ENCODE measurements at regions not wholly inside any gene's neighbourhood (a gene's known extent, or its start where the extent isn't known, plus 50 kb on each side); places are given as distances from the start of the nearest gene placed in this dataset.

GRCh38 chr6:134511984-134512683 is 194.2 kb upstream of the SGK1 start:
- TF ChIP-seq CTCF (IDR thresholded peaks at IDR 0.05; ENCODE audit: low read depth, low read length, missing control alignments), result no peak
- no peak overlapping the region for H3K4me3 ChIP-seq (replicated peaks; ENCODE audit: low read depth, low read length)
- no peak for DNase-seq (ENCODE audit: extremely low read depth, low read depth)

DNA sequence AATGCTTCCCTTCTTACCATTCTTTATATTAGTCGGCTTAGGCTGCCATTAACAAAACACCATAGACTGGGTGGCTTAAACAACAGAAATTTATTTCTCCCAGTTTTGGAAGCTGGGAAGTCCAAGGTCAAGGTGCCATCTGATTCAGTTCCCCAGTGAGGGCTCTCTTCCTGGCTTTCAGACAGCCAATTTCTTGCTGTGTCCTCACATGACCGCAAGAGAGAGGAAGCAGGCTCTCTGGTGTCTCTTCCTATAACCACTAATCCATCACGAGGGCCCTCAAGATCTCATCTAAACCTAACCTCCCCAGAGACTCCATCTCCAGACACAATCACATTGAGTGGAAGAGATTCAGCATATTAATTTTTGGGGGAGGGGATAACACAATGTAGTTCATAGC is 193.0 kb upstream of the SGK1 start:
- TF ChIP-seq CTCF (IDR thresholded peaks at IDR 0.05; ENCODE audit: low read depth, low read length, missing control alignments), result no peak
- no peak overlapping the region for H3K4me3 ChIP-seq (replicated peaks; ENCODE audit: low read depth, low read length)
- DNase-seq (ENCODE audit: extremely low read depth, low read depth), result no peak

DNA sequence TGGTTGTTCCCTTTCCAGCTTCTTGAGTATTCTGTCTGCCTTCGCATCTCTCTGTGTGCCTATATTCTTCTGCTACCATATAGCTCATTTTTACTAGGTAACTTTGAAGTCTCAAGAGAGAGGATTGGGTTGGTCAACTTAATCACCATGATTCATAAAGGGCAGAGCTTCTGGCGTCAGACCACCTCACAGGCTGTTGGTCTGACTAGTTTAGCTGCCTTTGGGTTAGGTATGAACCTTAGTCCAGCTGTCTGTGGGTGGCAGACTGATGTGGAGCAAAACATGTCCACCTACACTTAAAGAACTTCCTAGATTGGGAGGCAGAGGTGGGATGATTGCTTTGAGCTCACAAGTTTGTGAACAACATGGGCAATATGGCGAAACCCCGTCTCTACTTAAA is 192.2 kb upstream of the SGK1 start:
- H3K4me3 ChIP-seq (replicated peaks; ENCODE audit: low read depth, low read length), result no peak overlapping the region
- TF ChIP-seq CTCF (IDR thresholded peaks at IDR 0.05; ENCODE audit: low read depth, low read length, missing control alignments), result no peak
- no peak for DNase-seq (ENCODE audit: extremely low read depth, low read depth)

- no peak for DNase-seq (ENCODE audit: extremely low read depth, low read depth)
- no peak for TF ChIP-seq CTCF (IDR thresholded peaks at IDR 0.05; ENCODE audit: low read depth, low read length, missing control alignments)
- H3K4me3 ChIP-seq (replicated peaks; ENCODE audit: low read depth, low read length), result no peak overlapping the region
Observed at GRCh38 chr6:134508862-134509498, 191.1 kb upstream of the SGK1 start.

DNA sequence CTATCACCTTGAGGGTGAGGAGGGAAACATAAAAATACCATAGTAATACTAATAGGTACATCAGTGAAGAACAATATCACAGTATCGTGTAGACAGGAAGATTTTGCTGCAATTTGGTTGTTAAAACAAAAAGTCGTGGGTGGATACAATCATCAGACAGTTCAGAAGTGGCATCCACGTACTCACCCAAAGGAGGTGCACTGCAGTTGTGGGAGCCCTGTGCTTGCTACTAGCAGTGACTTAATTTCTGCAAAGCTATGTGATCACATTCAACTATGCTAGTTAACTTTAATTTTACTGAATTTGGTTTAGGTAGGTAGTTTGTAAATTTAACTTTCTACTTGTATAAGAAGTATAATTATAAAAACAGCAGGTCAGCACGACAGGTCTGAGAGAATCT is 188.2 kb upstream of the SGK1 start:
- no peak for DNase-seq (ENCODE audit: extremely low read depth, low read depth)
- H3K4me3 ChIP-seq (replicated peaks; ENCODE audit: low read depth, low read length), result no peak overlapping the region
- no peak for TF ChIP-seq CTCF (IDR thresholded peaks at IDR 0.05; ENCODE audit: low read depth, low read length, missing control alignments)

DNA sequence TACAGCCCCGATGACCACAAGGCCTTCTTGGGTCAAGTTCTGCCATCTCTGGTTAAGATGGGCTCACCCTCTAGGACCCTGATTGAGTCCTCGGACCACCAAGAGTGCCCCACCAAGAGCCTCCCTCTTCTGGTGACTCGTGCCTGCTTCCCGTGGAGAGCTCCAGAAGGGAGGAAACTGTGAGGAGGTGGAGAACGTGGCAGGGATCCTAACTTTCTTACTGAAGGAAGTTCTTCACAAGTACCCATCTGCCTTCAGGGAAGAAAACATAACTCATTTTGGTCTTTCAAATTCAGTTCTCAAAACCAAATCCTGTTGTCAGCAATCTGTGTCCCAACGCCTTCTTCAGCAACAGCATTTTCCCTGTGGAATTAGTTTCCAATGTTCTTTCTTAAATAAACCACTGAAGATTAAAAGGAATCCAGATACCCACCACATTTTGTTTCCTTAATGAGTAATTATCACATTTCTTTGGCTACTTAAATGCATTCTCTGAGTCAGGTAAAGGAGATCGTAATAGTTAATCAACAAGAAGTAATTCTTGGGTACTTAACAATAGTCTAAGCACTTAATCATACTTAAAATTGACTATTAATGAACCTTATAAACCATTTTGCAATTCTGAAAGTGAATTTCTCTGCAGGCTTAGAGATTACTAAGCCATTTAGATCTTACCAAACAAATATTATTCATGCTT is 185.8 kb upstream of the SGK1 start:
- no peak for TF ChIP-seq CTCF (IDR thresholded peaks at IDR 0.05; ENCODE audit: low read depth, low read length, missing control alignments)
- H3K4me3 ChIP-seq (replicated peaks; ENCODE audit: low read depth, low read length), result no peak overlapping the region
- no peak for DNase-seq (ENCODE audit: extremely low read depth, low read depth)

Measured in HFF-Myc (cell line).